Left cardiac atrium (tissue), 4 donors: ENCODE measurements at regions not wholly inside any gene's neighbourhood (a gene's known extent, or its start where the extent isn't known, plus 50 kb on each side); places are given as distances from the start of the nearest gene placed in this dataset.
"Not testable (repeated sequence)": the region's sequence is repeated elsewhere in the genome, so short reads cannot be mapped to it uniquely, and the experiment has no call there.

Experiments
- ATAC-seq, 2 donors: fragments of 200-7000 bp; cut with Tn5 transposase; one replicate each; pipeline ENCODE4 v1.9.1; 2020; ENCODE audit warnings: mild to moderate bottlenecking in 2 of 2, moderate library complexity in 2 of 2
- DNase-seq: peaks from one replicate; pipeline ENCODE4 v3.0.0-alpha.2; 2020
- intact Hi-C, 2 donors: fragments of 100-400 bp; cut with DNase I; formaldehyde crosslinking; loops; one replicate each; pipeline versions ENCODE4 v1.14.1 to v1.15.1; 2022 to 2023
- donor health status: DM: no; HTN: yes; CAD: no.
- donor health status: DM: no; HTN: yes; CAD: no; lungs with severe emphysema.
- donor health status: DM: yes; HTN: yes; CAD: no.
- donor health status: Dilated cardiomyopathy.

GRCh38 chr6:170202416-170203135, 88.3 kb downstream of the DLL1 start:
- DNase-seq, result no peak
- intact Hi-C loops, result no loop called here
- ATAC-seq, result no peak

GRCh38 chr6:170201361-170201760, 89.5 kb downstream of the DLL1 start:
- intact Hi-C loops, result no loop called here
- DNase-seq, result no peak

GRCh38 chr6:170200458-170200891, 90.4 kb downstream of the DLL1 start:
- intact Hi-C loops, result no loop called here
- ATAC-seq (peak; percentile 34 to 86), DNase-seq (no peak)

More at GRCh38 chr6:170201361-170201760, 89.5 kb downstream of the DLL1 start:
- no peak for ATAC-seq

- DNase-seq (no peak), ATAC-seq (no peak)
- intact Hi-C loops, result no loop called here
Measured at GRCh38 chr6:170199716-170200115, 91.2 kb downstream of the DLL1 start.

GRCh38 chr6:170198298-170198697, 92.6 kb downstream of the DLL1 start:
- DNase-seq (no peak), ATAC-seq (no peak)
- intact Hi-C loops, result no loop called here

- DNase-seq, result no peak
- ATAC-seq, result no peak
- intact Hi-C loops, result no loop called here
Measured at GRCh38 chr6:170193326-170193821, 97.5 kb downstream of the DLL1 start.

GRCh38 chr6:170192905-170193304, 98.0 kb downstream of the DLL1 start:
- intact Hi-C loops, result no loop called here
- ATAC-seq (no peak), DNase-seq (no peak)

GRCh38 chr6:170192101-170192500, 98.8 kb downstream of the DLL1 start:
- intact Hi-C loops, ATAC-seq, DNase-seq: not testable (repeated sequence)

GRCh38 chr6:170190046-170190445, 100.8 kb downstream of the DLL1 start:
- DNase-seq (no peak), ATAC-seq (no peak)
- intact Hi-C loops, result no loop called here

GRCh38 chr6:170189236-170189635, 101.6 kb downstream of the DLL1 start:
- intact Hi-C loops, result no loop called here
- DNase-seq, result no peak
- no peak for ATAC-seq

- no peak for DNase-seq
- ATAC-seq, result no peak
- intact Hi-C loops, result no loop called here
Measured at GRCh38 chr6:170188571-170189001, 102.3 kb downstream of the DLL1 start.

GRCh38 chr6:170187669-170188566, 103.0 kb downstream of the DLL1 start:
- ATAC-seq (no peak), DNase-seq (no peak)
- intact Hi-C loops, result no loop called here

- DNase-seq (no peak), ATAC-seq (peak in 1 of 2 donors; percentile 27)
- intact Hi-C loops, result no loop called here
Measured at GRCh38 chr6:170186941-170187668, 103.8 kb downstream of the DLL1 start.

GRCh38 chr6:170186006-170186935, 104.6 kb downstream of the DLL1 start:
- DNase-seq (no peak), ATAC-seq (no peak)

GRCh38 chr6:170185175-170185978, 105.5 kb downstream of the DLL1 start:
- no peak for ATAC-seq
- intact Hi-C loops, result no loop called here
- no peak for DNase-seq

More at GRCh38 chr6:170186006-170186935, 104.6 kb downstream of the DLL1 start:
- intact Hi-C loops, result no loop called here

DNA sequence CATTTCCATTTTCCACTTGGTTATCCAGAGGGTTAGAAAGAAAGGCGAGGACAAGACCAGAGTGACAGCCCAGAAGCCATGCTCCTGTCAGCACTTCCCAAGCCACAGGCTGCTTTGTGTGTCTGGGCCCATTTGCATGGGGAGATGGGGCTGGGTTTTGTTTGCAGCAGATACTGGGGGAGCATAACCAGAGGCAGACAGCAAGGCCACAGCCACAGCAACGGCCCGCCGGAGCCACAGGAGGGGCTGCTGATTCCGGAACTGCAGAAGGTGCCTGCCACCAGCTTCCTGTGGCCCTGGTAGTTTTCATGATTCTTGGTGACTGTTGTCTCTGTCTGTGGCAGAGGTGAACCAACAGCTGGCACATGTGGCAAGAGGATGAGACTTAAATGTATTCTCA, 106.6 kb downstream of the DLL1 start:
- intact Hi-C loops, result no loop called here
- ATAC-seq (no peak), DNase-seq (no peak)

DNA sequence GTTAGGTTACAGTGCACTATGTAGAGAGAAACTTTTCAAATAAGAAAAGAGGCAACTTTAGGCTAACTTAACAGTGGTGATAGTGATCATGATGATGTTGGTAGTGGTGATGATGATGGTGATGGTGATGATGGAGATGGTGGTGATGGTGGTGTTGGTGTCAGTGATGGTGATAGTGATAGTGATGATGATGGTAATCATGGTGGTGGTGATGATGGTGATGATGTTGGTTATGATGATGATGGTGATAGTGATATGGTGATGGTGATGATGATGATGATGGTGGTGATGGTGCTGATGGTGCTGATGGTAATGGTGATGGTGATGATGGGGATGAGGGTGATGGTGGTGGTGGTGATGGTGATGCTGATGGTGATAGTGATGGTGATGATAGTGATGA, 107.4 kb downstream of the DLL1 start:
- no peak for ATAC-seq
- intact Hi-C loops, result no loop called here
- no peak for DNase-seq

DNA sequence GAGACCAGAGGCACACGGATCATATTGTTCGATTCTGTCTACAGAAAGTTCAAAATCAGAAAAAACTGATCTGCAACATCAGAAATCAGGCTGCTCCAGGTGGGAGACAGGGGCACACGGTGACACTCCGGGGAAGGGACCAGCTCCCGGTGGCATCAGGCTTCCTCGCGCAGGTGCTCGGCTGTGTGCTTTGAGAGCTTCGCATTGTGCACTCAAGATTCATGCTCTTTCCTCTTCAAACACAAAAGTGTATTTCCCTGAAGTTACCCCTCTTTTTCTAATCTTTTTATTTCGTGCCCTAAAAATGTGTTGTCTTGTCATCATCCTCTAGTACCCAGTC, 108.1 kb downstream of the DLL1 start:
- DNase-seq, result no peak
- intact Hi-C loops, result no loop called here

More for the DNA sequence above, 108.1 kb downstream of the DLL1 start:
- no peak for ATAC-seq
